ENCODE measurements at regions not wholly inside any gene's neighbourhood (a gene's known extent, or its start where the extent isn't known, plus 50 kb on each side); places are given as distances from the start of the nearest gene placed in this dataset.

DNA sequence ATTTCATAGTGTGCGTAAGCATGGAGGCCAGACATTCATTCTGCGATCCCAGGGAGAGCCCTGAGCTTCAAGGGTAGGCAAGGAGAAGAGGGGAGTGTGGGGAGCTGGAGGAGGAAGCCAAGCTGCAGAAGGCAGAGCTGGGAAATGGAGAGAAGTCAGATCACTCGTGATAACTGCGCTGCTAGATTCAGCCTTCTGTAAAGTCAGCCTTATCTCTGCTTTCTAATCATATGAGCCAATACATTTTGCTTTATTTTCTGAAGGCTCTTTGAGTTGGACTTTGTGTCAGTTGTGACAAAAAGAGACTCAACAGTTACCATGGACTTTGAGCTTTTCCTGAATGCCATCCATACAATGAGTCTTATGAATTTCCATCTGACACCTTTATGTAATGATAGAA, 61.7 kb upstream of the CREB5 start:
- TF ChIP-seq POLR2A (IDR thresholded peaks at IDR 0.05) (no peak), EP300 (IDR thresholded peaks at IDR 0.05) (no peak)
- TF ChIP-seq, protein P1, sequence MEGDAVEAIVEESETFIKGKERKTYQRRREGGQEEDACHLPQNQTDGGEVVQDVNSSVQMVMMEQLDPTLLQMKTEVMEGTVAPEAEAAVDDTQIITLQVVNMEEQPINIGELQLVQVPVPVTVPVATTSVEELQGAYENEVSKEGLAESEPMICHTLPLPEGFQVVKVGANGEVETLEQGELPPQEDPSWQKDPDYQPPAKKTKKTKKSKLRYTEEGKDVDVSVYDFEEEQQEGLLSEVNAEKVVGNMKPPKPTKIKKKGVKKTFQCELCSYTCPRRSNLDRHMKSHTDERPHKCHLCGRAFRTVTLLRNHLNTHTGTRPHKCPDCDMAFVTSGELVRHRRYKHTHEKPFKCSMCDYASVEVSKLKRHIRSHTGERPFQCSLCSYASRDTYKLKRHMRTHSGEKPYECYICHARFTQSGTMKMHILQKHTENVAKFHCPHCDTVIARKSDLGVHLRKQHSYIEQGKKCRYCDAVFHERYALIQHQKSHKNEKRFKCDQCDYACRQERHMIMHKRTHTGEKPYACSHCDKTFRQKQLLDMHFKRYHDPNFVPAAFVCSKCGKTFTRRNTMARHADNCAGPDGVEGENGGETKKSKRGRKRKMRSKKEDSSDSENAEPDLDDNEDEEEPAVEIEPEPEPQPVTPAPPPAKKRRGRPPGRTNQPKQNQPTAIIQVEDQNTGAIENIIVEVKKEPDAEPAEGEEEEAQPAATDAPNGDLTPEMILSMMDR (IDR thresholded peaks at IDR 0.05): no peak
